Liver (tissue), 2 donors: ENCODE measurements at regions not wholly inside any gene's neighbourhood (a gene's known extent, or its start where the extent isn't known, plus 50 kb on each side); places are given as distances from the start of the nearest gene placed in this dataset.

Experiments
- CTCF ChIP-seq: fragments of 150-350 bp; IDR thresholded peaks from 2 replicates; pipeline ENCODE4 v1.5.1; 2017; ENCODE audit warnings: improper control_type of control experiment, low read depth, low read length; ENCODE audit not compliant: missing input control
- YY1 ChIP-seq: IDR thresholded peaks from 2 replicates; pipeline ENCODE4 v1.6.1; 2016; ENCODE audit warnings: antibody characterized with exemption, mild to moderate bottlenecking
- donor health status: healthy.

GRCh38 chr9:119088002-119088547, 281.2 kb downstream of the BRINP1 start:
- TF ChIP-seq CTCF (no peak), YY1 (no peak)
